Liver (tissue), 3 donors: ENCODE measurements at regions not wholly inside any gene's neighbourhood (a gene's known extent, or its start where the extent isn't known, plus 50 kb on each side); places are given as distances from the start of the nearest gene placed in this dataset.

Experiments used
- EGR1 ChIP-seq, 2 donors: IDR thresholded peaks; 2 replicates each; pipeline ENCODE4 v1.6.1; 2016 to 2018; ENCODE audit warnings: antibody characterized with exemption in 2 of 2, low read depth in 2 of 2
- HNF4A ChIP-seq, 2 donors: conservative IDR thresholded peaks; 2 replicates each; pipeline ENCODE4 v1.6.1; 2016; ENCODE audit warnings: antibody characterized with exemption in 2 of 2, mild to moderate bottlenecking in 2 of 2
- SP1 ChIP-seq: IDR thresholded peaks from 2 replicates; pipeline ENCODE4 v1.6.1; 2018; ENCODE audit warnings: antibody characterized with exemption, mild to moderate bottlenecking
- TF ChIP-seq, protein P1 (sequence below): fragments of 150-350 bp; IDR thresholded peaks from 2 replicates; pipeline ENCODE4 v1.5.1; 2017; ENCODE audit warnings: improper control_type of control experiment, low read depth, low read length; ENCODE audit not compliant: missing input control
- TF ChIP-seq, protein P2 (sequence below): IDR thresholded peaks from 2 replicates; pipeline ENCODE4 v1.6.1; 2016; ENCODE audit warnings: antibody characterized with exemption
- TF ChIP-seq, protein P3 (sequence below): IDR thresholded peaks from 2 replicates; pipeline ENCODE4 v1.6.1; 2016; ENCODE audit warnings: antibody characterized with exemption
- donor health status: healthy.
- donor health status: healthy.

GRCh38 chr3:176663387-176663786 is 533.9 kb downstream of the TBL1XR1 start:
- TF ChIP-seq, protein P1, sequence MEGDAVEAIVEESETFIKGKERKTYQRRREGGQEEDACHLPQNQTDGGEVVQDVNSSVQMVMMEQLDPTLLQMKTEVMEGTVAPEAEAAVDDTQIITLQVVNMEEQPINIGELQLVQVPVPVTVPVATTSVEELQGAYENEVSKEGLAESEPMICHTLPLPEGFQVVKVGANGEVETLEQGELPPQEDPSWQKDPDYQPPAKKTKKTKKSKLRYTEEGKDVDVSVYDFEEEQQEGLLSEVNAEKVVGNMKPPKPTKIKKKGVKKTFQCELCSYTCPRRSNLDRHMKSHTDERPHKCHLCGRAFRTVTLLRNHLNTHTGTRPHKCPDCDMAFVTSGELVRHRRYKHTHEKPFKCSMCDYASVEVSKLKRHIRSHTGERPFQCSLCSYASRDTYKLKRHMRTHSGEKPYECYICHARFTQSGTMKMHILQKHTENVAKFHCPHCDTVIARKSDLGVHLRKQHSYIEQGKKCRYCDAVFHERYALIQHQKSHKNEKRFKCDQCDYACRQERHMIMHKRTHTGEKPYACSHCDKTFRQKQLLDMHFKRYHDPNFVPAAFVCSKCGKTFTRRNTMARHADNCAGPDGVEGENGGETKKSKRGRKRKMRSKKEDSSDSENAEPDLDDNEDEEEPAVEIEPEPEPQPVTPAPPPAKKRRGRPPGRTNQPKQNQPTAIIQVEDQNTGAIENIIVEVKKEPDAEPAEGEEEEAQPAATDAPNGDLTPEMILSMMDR, result no peak
- TF ChIP-seq, protein P2, sequence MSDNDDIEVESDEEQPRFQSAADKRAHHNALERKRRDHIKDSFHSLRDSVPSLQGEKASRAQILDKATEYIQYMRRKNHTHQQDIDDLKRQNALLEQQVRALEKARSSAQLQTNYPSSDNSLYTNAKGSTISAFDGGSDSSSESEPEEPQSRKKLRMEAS, result no peak
- TF ChIP-seq EGR1 (IDR thresholded peaks at IDR 0.05; ENCODE audit: low read depth in 2 of 2), result no peak
- TF ChIP-seq, protein P3, sequence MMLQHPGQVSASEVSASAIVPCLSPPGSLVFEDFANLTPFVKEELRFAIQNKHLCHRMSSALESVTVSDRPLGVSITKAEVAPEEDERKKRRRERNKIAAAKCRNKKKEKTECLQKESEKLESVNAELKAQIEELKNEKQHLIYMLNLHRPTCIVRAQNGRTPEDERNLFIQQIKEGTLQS, result no peak
- TF ChIP-seq SP1, result no peak
- TF ChIP-seq HNF4A (conservative IDR thresholded peaks at IDR 0.05), result no peak
